Activated gamma-delta T cell treated with Interleukin-2 at 50 U/mL for 16 hours (primary cell): ENCODE measurements at regions not wholly inside any gene's neighbourhood (a gene's known extent, or its start where the extent isn't known, plus 50 kb on each side); places are given as distances from the start of the nearest gene placed in this dataset.
"Not testable (repeated sequence)": the region's sequence is repeated elsewhere in the genome, so short reads cannot be mapped to it uniquely, and the experiment has no call there.

ENCODE experiments used
- DNase-seq: peaks from one replicate; pipeline ENCODE4 v3.0.0-alpha.2; 2020

DNA sequence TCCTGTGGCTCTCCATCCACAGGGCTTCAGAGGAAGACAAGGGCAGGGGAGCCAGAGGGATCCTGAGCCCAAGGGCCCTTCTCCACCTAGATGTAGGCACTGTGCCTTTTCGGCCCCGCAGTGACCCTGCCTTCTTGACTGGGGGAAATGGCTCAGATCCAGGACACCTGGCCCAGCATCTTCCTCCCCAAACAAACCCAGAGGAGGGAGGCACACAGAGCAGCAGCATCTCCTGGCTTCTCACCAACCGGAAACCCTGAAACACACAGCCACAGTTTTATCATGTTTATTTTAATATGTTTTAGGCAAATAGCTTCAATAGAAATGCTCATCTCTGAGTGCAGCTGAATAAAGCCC is 84.5 kb upstream of the LRFN2 start:
- no peak for DNase-seq

GRCh38 chr6:40671001-40671693 is 84.0 kb upstream of the LRFN2 start:
- DNase-seq: no peak

DNA sequence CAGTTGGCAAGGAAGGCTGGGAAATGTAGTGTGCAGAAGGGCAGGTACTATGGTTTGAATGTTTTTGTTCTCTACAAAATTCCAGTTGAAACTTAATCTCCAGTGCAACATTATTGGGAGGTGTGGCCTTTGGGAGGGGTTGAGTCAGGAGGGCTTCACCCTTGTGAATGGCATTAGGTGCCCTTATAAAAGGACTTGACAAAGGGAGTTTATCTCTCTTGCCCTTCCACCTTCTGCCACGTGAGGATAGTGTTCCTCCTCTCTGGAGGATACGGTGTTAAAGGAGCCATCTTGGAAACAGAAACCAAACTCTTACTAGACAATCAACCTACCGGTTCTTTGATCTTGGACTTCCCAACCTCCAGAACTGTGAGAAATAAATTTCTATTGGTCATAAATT is 82.2 kb upstream of the LRFN2 start:
- no peak for DNase-seq

DNA sequence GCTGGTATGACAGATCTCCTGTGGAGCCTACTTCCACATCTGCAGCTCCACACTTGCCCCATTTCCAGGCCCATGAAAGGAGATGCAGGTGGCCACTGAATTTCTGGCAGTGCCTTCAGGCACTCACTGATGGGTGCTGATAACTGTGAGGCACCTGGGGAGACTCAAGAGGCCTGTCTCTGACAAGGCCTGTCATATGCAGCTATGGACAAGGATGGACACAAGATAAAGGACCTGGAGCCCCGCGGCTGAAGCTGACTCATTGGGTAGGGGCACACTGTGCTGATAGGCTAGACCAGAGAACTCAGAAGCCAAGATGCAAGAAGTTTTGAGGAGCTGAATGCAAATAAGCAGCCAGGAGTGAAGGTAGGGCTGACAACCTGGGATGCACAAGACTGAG is 81.0 kb upstream of the LRFN2 start:
- DNase-seq: no peak

- no peak for DNase-seq
These were observed 79.4 kb upstream of the LRFN2 start for GRCh38 chr6:40666530-40666929.

DNA sequence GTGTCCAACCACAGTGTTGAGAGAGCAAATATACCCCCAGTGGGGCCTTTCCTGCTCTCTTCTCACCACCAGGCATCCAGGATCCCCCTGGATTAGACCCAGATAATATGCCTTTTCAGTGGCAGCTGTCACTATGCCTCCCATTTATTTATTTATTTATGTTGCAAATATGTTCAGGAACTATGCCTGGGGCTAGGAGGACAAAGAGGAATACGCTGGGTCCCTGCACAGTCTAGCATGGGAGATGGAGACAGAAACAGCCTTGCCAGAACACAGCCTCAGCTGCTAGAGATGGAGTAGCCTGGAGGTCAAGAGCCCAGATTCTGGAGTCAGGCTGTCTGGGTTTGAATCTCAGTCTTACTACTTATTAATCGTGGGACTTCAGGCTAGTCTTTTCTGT is 74.6 kb upstream of the LRFN2 start:
- no peak for DNase-seq

DNA sequence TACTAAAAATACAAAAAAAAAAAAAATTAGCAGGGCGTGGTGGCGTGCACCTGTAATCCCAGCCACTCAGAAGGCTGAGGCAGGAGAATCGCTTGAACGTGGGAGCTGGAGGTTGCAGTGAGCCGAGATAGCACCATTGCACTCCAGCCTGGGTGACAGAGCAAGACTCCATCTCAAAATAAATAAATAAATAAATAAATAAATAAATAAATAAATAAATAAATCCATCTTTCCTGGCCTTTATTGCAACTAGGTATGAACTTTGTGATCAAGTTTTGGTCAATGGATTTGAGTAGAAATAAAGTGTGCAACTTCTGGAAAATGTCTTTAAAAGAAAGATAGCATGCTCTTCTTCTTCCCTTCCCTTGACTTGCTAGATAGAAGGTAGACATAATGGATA is 69.6 kb upstream of the LRFN2 start:
- DNase-seq: not testable (repeated sequence)

- DNase-seq: no peak
These were observed 67.7 kb upstream of the LRFN2 start for GRCh38 chr6:40654828-40655227.

DNA sequence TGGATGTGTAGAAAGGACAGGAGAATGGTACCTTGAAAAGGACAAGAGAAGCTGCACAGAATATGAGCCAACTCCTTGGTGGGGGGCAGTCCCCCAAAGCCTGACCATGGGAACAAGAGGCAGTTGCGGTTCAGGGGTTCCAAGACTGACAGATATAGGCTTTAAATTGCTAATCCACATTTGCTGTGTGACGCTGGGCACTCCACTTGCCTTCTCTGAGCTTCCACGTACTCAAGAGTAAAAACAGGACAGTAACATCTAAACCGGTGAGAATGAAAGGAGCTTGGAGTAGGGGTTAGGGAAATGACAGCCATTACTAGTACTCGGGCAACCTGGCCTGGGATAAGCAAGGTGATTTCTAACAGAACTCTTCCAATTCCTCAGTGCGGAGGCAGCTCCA is 57.9 kb upstream of the LRFN2 start:
- no peak for DNase-seq

DNA sequence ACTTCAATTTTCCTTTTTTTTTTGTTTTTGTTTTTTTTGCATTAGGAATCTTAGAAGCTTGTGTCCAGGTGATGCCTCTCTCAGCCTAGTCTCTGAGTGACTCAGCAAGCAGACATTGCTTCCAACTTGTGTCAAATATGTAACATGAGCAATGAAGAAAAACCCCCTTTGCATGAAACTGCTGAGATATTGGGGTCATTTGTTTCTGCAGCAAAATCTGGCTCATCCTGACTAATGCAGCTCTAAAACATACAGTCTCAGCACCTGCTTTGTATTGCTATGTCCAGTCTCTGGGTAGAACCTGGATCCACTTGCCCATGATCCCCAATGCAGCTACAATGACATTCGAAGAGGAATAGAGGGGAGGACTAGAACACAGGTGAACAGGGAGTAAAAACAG is 55.7 kb upstream of the LRFN2 start:
- DNase-seq: no peak

GRCh38 chr6:40642190-40642589 is 55.0 kb upstream of the LRFN2 start:
- DNase-seq: no peak

GRCh38 chr6:40640599-40641227 is 53.5 kb upstream of the LRFN2 start:
- peak; percentile 6 for DNase-seq
